NCI-H446 (cell line): ENCODE measurements at regions not wholly inside any gene's neighbourhood (a gene's known extent, or its start where the extent isn't known, plus 50 kb on each side); places are given as distances from the start of the nearest gene placed in this dataset.

Source experiments
- DNase-seq, 2 experiments: peaks; one replicate each; lab custom pipeline; 2025; lab: John Stamatoyannopoulos, UW

DNA sequence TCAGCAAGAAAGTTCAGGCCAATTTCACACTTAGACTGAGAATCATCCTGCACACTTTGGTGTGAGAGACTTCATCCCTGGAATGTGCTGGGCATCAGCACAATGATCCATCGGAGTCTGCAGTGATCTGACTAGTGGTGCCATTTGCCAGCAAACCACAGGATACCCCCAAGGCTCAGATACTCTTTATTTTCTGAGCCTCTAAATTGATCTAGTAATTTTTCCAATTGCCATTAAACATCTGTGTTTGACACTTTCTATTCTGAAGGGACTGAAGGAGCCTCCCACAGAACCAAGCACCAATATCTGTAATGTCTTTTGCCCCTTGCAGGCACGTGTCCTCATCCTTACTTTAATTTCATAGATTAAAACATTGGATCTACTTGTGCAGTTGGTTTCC is 485.3 kb upstream of the SMIM21 start:
- DNase-seq: no peak

DNA sequence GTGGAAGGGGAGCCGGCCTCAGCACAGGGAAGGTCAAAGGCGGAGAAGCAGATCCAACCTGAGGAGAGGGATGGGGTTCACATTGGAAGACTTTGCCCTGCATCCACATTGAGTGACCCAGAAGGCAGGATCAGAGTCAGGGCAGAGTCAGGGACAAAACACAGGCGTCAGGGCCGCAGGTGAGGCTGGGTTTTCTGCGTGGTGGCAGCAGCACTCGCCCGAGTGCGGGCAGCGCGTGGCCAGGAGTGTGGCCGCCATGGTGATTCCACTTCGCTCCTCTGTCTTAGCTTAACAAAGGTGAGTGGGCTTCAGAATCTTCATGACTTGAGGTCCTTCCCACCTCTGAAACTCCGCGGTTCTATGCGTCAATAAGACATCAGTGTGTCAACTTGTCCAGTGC is 476.9 kb upstream of the SMIM21 start:
- DNase-seq: no peak

DNA sequence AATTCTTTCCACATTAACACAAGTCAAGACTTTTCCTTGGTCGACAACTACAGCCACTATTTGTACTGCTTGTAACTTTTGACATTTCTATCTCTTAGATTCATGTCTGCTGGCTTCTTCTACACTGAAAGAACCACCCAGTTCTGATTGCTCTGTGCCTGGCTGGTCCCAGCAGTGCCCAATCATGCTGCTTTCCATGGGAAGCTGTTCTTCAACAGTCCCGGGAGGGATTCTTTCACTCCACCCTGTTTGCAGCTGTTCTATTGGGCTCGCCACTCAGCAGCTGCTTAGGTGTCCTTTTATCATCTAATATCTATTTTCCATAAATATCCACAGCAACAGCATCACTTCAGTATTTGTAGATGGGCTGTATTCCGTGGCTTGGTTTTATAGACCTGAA is 471.1 kb upstream of the SMIM21 start:
- DNase-seq: no peak

DNA sequence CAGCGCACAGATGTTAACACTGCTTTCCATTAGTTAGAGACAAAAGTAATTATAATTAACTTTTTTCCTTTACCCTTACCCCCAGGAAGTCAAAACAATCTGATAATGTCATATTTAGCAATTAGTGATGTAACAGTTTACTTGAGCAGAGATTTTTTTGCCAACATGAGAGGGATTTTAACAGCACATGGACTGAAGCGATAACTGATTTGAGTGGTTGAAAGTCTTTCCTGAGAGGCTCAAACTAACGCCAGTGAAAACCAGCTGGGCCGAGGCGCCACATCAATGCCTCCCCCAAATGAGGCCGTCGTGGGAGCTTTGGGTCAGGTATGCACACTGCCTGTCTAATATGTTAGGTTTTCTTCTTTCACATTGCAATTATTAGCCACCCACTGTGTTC is 469.9 kb upstream of the SMIM21 start:
- DNase-seq: no peak

DNA sequence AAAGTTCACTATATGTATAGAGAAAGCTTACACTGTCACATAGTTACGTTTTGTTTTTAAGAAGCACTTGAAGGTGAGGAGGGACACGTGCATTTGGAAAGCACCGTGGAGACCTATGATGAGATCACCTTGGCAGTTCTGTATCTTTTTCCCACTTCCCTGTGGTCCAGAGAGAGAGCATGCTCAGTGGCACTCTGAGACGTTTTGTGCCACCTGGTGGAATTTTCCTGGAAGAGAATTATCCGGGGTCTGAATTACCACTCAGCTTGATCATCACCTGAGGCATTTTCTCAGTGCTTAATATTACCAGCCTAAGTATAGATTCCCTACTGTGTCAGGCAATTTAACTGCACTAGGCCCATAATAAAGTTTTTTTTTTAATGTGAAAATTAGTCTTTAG is 469.4 kb upstream of the SMIM21 start:
- no peak for DNase-seq

DNA sequence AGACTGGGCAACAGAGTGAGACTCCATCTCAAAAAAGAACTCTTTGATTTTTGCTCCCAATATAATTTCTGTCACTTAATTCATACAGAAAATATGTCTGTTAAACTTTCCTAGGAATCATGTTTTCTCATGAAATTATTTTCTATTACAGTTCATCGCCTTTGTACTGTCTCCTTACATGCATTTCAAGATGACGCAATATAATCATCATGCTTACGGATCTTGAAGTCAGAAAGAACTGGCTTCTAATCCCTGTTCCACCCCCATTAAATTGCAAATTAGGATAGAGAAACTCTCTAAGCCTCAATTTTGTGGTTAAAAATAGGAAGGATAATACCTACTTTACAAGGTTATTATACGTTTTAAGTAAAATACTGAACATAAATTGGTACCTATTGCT is 467.6 kb upstream of the SMIM21 start:
- DNase-seq: no peak

DNA sequence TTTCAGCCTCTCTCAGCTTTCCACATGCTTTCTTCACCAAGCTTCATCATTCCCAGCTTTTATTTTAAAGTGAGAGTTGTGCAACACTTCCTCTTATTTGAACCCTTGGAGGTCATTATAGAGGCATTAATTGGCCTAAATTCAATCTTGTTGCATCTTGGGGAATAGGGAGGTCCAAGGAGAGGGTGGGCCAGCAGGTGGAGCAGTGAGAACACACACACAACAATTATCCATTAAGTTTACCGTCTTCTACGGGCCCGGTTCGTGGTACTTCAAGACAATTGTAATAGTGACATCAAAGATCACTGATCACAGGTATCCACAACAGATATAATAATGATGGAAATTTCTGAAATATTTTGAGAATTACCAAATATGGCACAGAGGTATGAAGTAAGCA is 457.2 kb upstream of the SMIM21 start:
- DNase-seq: no peak

DNA sequence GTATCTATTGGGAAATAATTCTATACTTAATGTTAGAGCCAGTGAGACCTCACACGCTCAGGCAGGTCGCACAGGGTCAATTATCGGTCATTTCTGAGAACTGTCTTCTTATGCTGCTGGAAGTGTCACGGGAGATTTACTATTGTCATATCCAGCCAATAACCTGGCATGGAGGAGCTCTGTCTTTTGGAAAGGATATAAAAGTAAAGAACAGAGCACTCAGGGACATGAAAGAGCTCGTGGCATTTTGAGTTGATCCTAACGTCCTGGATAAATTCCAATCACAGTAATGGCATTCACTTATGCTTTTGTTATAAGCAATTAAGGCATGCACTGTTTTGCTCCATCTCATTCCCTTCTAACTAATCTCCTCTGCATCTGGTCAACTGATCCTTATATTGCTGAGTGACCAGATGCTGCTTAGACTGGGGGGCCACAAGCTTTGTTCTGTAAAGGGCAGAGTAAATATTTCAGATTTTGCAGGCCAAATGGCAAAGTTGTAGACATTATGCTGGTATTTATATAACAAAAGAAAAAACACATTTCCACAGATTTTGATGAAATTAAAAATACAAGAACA is 453.5 kb upstream of the SMIM21 start:
- no peak for DNase-seq

DNA sequence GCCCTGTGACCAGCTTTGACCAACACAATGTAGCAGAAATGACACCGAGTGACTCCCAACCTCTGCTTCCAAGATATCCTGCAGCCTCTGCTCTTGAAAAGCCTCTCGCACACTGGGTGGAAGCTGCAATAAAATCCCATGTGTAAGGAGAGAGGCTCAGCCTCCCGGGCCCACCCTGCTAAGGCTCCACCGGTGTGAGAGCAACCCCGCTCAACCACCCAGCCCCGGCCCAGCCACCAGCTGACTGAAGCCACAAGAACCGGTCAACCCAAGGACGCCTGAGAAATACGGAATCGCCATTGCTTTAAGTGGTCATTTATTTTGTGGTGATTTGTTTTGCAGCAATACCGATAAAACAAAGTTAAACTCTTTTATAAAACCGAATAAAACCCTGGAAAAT is 452.8 kb upstream of the SMIM21 start:
- no peak for DNase-seq

DNA sequence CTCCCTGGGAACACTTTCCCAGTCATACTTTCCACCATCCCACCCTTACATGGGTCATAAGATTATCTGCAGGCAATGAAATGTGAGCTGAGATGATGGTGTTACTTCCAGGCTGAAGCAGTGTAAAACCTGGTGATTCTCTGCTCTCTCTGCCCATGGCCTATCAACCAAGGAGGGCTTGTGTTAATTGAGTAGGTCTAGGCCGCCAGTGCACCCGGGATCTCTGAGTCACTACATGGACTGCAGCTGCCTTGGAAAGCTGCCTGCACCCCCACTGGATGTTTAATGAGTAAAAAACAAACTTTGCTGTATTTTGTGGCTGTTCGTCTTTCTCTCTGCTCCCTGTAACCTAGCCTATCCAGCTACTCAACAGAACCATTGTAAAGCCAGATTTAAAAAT is 451.7 kb upstream of the SMIM21 start:
- no peak for DNase-seq

DNA sequence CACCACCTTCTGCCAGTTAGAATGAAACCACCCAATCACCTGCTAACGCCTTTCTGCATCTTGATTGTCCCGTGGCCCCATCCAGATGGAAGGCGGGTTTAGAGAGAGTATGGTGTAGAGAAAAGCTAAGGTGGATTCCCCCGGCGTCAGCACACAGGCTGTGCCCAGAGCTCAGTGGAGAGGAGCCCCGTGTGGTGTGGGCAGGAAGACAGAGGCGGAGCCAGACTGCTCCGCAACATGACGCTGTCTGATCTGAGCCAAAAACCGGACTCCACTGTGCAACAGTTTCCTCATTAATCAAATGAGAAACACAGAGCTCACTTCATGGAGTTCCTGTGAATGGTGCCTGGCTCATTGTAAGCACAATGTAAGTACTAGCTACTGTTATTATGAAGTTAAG is 448.1 kb upstream of the SMIM21 start:
- no peak for DNase-seq

DNA sequence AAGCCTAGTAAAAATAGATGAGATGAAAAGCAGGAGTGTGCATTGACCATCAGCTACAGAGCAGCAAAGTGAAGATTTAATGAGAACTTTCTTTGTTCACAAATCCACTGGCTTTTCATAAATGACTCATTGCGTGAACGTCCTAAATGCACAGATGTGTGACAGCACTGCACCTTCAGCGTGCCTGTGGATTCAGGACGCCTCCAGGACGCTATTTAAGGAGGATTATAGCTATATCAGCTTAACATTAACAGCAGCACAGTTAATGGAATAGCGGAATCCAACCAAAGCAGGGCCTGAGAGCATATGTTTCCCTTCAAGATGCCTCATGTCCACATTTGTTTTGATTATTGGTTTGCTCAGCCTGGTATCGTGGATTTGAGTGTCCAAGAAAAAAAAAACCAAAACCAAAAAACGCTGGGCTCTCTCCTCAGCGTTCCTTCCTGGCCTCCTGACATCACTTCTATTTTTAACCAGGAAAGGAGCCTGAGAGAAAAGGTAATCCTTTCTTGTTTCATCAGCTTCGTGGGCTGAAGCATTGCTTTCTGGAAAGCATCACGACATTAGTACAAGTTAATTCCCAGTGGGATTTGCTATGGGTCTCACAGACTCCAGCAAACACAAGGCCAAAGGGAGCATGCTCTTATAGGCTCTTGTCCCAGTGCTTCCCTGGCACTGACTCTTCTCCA is 447.0 kb upstream of the SMIM21 start:
- no peak for DNase-seq

DNA sequence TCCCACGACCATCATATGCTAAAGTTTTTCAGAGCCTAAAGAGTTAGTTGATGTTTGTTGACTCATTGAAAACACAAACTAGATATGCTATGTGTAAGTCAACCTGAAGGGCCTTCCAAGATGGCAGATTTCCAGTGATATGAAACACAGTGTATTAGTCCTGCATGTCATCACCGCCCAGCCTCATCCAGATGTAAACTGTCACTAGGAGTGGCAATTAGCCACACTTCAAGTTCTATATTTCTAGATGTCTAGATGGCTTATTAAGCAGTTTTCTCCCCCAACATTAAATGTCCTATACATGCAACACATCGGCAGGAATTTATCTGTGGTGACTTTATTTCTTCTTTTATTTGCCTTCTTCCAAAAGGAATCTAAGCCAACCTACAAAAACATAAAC is 444.1 kb upstream of the SMIM21 start:
- no peak for DNase-seq

DNA sequence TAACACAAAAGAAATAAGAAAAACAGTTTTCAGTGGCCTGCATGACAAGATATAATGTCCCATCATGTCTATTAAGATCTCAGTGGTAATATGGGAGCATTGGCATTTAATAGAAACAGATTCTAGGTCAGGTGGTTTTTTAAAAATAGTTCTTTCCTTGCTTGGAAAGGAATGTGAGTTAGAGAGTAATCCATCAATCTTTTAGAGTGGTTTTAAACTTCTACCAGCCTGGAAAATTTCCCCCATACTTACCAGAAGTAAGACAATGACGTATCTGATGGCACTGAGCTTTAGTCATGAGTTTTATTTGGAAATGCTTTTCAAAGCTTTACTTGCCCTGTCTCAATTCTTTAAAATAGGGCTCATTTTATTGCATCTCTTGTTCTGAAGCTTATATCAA is 441.7 kb upstream of the SMIM21 start:
- DNase-seq: no peak

DNA sequence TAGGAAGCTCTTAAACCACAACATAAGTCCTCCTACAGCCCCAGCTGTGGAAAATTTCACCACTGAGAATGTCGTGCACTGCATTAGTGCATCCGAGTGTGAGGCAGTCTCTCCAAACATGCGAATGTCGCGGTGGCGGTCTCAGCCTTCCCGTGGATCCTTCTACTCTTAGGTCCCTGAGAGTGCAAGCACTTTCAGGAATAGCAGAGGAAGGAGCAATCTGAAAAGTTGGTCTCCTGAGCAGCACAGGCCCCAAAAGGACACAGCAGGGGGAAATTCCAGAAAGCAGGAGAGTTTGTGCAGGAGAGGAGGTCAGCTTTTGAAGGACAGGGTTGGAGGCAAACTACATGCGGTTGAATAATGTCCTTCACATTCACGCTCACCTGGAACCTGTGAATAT is 440.5 kb upstream of the SMIM21 start:
- DNase-seq: no peak

DNA sequence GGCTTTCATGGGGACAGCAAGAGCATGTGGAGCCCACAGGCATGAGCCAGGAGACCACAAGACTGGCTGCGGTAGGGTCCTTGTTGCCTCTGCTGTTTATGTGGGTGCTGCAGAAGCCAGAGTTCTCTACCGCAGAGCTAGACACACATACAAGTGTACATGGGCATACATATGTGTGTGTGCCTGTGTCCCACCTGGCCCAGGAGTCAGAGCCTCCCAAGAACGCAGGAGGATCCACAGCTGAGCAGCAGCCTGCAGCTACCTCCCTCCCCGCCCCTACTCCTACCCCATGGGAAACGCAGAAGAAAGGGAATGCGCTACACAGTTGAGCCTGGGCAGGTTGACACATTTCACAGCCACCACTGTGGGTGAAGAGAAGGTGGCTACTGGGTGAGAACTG is 438.1 kb upstream of the SMIM21 start:
- no peak for DNase-seq

DNA sequence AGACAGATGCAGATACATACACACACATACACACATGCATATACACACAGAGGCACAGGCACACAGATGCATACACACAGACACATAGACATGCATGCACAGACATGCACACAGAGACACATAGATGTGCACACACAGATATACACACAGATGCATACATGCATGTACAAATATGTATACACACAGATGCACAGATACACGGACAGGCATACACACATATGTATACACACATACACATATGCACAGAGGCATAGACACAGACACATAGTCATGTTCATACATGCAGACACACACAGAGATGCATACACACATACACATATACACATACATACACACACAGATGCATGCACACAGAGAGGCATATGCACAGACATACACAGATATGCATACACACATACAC is 437.3 kb upstream of the SMIM21 start:
- no peak for DNase-seq

DNA sequence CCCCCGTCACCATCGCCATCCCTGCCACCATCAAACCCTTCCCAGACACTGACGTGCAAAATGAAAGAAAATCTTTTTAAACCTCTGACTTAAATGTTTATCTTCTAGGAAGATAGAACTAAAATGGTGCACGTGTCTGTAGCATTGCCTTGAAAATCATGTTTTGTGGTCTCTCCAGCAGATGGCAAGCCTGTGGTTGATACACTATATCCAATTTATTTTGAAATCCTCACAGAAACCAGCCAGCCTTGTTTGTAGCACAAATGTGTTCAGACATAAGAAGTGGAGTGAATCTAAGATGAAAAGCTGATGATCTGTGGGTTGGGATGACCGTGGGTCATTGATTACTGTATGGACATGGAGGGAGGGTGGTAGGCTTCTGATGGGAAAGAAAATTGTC is 436.2 kb upstream of the SMIM21 start:
- DNase-seq: no peak

DNA sequence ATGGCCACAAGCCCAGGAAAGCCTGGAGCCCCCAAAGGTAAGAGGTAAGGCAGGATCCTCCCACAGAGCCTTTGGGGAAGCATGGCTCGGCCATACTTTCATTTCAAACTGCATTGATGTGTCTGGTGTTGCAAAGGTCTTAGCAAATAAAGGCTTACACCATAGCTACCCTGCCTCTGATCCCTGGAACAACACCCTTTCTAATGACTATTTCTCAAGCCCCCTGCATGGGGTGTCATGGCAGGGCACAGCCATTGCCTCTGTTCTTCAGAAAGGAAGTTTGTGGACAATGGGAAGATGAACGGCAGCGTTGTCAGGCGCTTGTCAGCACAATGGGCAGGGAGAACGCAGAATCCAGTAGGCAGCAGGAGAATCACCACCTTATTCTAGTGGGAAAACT is 435.0 kb upstream of the SMIM21 start:
- no peak for DNase-seq

DNA sequence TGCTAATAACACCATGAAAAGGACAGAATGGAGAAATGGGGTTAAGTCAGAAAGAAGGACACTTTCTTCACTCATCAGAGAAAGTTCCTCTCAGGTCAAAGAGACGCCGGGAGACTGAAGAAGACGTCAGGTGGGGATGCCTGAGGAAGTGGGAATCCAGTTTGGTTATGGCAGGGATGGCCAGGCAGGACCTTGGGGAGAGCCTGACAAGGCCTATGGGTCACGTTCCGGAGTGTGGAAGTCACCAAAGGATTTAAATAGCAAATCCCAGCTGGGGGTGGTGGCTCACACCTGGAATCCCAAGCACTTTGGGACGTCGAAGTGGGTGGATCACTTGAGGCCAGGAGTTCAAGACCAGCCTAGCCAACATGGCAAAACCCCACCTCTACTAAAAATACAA is 432.7 kb upstream of the SMIM21 start:
- no peak for DNase-seq

DNA sequence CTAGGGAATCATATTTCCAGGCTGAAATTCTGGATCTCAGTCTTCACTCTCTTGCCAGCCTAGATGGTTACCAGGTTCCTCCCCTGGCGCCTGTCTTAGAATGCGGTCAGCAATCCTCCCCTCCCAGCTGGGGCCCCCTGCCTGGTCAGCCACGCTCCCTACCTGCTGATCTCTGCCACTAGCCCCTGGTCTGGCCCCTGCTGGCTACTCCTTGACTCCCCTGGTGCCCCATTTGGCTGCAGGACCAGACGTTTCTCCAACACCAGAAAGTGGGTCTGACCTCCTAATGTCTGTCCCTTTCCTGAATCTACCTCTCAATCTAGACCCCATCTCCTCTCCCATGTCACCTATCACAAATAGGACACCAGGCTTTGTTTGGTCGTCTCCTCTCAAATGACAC is 432.0 kb upstream of the SMIM21 start:
- no peak for DNase-seq

DNA sequence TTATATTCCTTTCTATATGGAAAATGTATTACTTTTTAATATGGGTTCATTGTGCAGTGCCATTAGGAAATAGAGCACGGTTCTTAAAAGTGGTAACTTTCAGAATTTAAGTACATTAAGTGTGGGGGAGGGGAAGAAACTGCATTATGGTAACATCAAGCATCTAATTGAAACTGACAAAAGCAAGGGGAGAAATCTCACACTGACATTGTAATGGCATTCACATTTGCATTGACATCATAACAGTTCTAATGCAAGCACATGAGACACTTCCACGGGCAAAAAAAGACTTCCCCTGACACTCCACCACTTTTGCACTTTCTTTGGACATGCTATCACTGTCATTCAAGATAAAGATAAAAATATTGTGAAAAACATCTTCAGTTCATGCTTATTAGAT is 431.3 kb upstream of the SMIM21 start:
- no peak for DNase-seq

DNA sequence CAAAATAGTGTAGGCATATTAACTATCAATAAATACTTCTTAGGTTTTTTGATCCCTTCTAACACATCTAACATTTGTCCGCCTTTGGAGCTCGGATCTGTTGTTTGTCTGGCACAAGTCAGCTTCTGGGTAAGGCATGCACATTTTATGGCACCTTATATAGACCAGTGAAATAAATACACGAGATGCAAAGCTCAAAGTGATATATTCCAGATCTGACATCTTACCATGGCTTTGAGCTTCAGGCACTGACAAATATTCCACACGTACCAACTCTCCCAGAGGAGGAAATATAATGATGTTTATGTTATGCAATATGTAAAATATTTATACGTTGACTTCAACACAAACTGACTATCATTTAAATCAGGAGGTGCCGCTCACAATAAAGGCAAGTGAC is 430.1 kb upstream of the SMIM21 start:
- DNase-seq: no peak

DNA sequence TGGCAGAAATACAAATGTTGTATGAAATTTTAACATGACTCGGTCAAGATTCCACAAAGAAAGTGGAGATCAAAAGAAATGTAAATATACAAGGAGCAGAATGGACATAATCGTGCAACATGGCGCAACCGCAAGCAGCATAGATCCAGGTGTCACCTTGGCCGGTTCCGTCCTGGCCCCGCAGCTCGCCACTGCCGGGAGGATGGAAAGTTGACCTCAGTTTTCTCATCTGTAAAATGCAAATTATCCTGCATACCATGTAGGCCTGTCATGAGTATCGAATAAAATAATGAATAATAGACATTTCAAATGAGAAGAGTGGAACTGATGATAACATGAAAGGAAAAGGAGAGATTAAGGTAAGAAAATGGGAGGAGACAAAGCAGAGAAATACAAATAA is 427.3 kb upstream of the SMIM21 start:
- DNase-seq: no peak

DNA sequence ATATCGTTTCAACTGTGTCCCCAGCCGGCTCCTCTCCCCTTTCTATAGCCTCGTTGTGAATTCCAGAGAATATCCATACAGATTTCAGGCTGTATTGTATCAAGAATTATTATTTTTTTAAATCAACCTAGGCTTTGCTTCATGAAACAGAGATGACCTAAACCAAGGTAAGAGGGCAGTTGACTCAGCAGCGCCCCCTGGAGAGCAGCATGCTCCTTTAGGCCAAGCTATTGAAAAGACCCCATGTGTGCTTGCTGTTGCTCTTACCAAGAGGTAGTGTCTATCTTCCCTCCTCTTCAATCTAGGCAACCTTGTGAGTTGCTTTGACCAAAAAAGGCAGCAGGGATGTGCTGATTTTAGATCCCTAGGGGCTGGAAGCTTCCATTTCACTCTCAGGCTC is 426.7 kb upstream of the SMIM21 start:
- no peak for DNase-seq
